ENCODE measurements at regions not wholly inside any gene's neighbourhood (a gene's known extent, or its start where the extent isn't known, plus 50 kb on each side); places are given as distances from the start of the nearest gene placed in this dataset.
"Not testable (repeated sequence)": the region's sequence is repeated elsewhere in the genome, so short reads cannot be mapped to it uniquely, and the experiment has no call there.

GRCh38 chr4:156523492-156523891 lies 448.1 kb downstream of the PDGFC start:
- H3K27ac ChIP-seq, result no peak overlapping the region
- TF ChIP-seq ZFX (IDR thresholded peaks at IDR 0.05; ENCODE audit: borderline replicate concordance) (no peak), CTCF (IDR thresholded peaks at IDR 0.05) (no peak)

GRCh38 chr4:156521631-156522030 lies 450.0 kb downstream of the PDGFC start:
- no peak overlapping the region for H3K27ac ChIP-seq
- TF ChIP-seq ZFX (IDR thresholded peaks at IDR 0.05; ENCODE audit: borderline replicate concordance) (no peak), CTCF (IDR thresholded peaks at IDR 0.05) (no peak)

- no peak for TF ChIP-seq CTCF (IDR thresholded peaks at IDR 0.05)
- TF ChIP-seq ZFX (IDR thresholded peaks at IDR 0.05; ENCODE audit: borderline replicate concordance), result no peak
Measured at GRCh38 chr4:156517956-156518355, 453.6 kb downstream of the PDGFC start.

GRCh38 chr4:156517546-156517945 lies 454.1 kb downstream of the PDGFC start:
- H3K27ac ChIP-seq, result no peak overlapping the region
- TF ChIP-seq ZFX (IDR thresholded peaks at IDR 0.05; ENCODE audit: borderline replicate concordance) (no peak), CTCF (IDR thresholded peaks at IDR 0.05) (no peak)

More at GRCh38 chr4:156517956-156518355, 453.6 kb downstream of the PDGFC start:
- H3K27ac ChIP-seq, result no peak overlapping the region

DNA sequence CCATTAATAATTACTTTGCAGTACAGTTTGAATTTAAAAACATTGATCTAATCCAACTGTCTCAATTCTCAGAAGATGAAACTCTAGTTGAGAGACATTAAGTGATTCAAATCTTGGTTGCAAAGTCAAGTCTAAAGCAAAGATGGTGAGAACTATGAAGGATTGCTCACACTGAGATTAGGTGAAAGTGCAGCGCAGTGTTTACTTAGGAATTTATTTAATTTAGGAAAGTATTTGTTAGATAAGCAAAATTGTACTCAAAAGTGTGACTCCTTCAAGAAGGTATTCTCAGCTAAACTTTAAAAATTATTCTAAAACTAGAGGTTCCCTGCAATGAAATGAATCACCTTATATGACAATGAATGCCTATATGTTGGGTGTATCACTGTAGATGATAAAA lies 454.9 kb downstream of the PDGFC start:
- H3K27ac ChIP-seq, result no peak overlapping the region
- TF ChIP-seq ZFX (IDR thresholded peaks at IDR 0.05; ENCODE audit: borderline replicate concordance), result no peak
- no peak for TF ChIP-seq CTCF (IDR thresholded peaks at IDR 0.05)

- no peak overlapping the region for H3K27ac ChIP-seq
- TF ChIP-seq CTCF (IDR thresholded peaks at IDR 0.05), result no peak
- no peak for TF ChIP-seq ZFX (IDR thresholded peaks at IDR 0.05; ENCODE audit: borderline replicate concordance)
Measured at GRCh38 chr4:156515295-156515694, 456.3 kb downstream of the PDGFC start.

- TF ChIP-seq ZFX (IDR thresholded peaks at IDR 0.05; ENCODE audit: borderline replicate concordance) (no peak), CTCF (IDR thresholded peaks at IDR 0.05) (no peak)
- no peak overlapping the region for H3K27ac ChIP-seq
Measured at GRCh38 chr4:156512622-156513021, 459.0 kb downstream of the PDGFC start.

DNA sequence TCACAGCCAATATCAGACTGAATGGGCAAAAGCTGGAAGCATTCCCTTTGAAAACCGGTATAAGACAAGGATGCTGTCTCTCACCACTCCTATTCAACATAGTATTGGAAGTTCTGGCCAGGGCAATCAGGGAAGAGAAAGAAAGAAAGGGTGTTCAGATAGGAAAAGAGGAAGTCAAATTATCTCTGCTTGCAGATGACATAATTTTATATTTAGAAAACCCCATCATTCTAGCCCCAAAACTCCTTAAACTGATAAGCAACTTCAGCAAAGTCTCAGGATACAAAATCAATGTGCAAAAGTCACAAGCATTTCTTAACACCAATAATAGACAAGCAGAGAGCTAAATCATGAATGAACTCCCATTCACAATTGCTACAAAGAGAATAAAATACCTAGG lies 461.7 kb downstream of the PDGFC start:
- H3K27ac ChIP-seq, result not testable (repeated sequence)

Measured in 22Rv1 (cell line).